NCI-H1092 treated with DMSO at 0.1 percent for 48 hours (cell line): ENCODE measurements at regions not wholly inside any gene's neighbourhood (a gene's known extent, or its start where the extent isn't known, plus 50 kb on each side); places are given as distances from the start of the nearest gene placed in this dataset.
"Not testable (repeated sequence)": the region's sequence is repeated elsewhere in the genome, so short reads cannot be mapped to it uniquely, and the experiment has no call there.

Experiments used
- DNase-seq: peaks from one replicate; lab custom pipeline; 2025; lab: John Stamatoyannopoulos, UW

- no peak for DNase-seq
Observed at GRCh38 chr2:120498576-120499394, 152.8 kb downstream of the INHBB start.

DNA sequence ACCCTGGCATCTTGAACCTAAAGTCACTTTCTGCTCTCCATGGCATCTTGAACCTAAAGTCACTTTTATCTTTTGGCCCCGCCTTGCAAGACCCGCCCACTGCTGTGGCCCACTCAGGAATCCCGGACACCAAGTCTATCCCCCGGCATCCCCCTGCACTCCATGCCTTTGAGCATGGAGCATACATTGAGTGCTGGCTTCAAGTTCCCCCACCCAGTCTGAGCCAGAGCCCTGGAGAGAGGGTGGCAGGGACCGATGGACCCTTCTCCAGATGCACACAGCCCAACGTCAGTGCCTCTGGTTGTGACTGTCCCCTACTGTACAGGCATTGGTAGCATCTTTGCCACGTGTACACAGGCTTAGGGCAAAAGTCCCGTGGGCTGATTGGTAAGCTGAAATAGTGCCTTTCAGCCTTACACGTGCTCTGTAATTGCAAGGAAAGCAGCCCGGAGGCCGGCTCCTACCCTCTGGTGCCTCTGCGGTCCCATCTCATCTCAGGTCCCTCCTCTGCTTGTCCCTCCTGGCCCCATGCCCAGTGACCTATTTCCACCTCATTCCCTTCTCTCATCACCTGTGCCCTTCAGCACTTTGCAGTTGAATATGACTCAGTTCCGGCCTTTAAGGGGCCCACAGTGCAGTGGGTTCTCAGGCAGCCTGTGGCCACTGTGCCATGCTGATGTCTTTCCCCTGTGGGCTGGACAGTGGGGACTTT is 154.0 kb downstream of the INHBB start:
- DNase-seq = no peak

- DNase-seq = no peak
Observed at GRCh38 chr2:120501591-120501990, 155.7 kb downstream of the INHBB start.

- DNase-seq = no peak
Observed at GRCh38 chr2:120502357-120502756, 156.4 kb downstream of the INHBB start.

DNA sequence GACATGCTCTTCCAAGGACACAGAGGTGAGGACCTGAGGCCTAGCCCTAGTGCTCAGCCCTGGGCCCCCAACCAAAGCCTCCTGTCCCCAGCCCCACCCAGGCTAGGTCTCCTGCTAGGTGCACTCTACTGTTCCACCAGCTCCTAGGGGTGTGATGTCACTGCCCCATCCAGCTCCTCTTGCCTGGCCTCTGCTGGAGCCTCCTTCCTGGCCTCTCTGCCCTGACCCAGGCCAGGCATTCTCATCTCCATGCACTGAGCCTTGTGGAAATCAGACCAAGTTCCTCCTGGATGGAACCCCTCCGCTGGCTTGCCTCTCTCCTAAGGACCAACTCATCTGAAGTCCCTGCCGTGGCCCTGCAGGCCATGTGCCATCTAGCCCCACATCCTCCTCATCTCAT is 156.8 kb downstream of the INHBB start:
- no peak for DNase-seq

DNA sequence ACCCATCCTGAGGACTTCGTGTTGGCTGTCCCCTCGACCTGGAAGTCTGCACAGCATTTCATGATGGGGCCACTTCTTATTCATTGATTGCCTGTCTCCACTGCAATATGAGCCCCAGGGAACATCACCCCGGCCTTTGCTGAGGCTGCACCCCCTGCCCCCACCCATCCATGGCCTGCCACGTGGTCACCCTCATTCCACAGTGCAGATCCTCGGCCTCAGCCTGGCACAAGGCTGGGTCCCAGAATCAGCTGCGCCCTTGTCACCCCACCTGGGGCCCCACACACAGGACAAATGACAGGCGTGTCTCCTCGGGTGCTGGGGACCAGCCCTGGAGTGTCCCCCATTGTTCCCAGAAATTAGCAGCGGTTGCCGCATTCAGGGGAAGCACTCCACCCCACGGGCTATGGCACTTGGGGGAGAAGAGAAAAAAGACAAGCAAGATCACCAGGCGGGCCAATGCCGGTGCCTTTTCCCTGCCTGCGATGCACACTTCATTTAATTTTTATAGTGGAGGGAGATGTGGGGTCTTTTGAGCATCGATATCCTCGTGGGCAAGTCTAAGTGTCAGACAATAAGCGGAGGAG is 157.4 kb downstream of the INHBB start:
- no peak for DNase-seq

DNA sequence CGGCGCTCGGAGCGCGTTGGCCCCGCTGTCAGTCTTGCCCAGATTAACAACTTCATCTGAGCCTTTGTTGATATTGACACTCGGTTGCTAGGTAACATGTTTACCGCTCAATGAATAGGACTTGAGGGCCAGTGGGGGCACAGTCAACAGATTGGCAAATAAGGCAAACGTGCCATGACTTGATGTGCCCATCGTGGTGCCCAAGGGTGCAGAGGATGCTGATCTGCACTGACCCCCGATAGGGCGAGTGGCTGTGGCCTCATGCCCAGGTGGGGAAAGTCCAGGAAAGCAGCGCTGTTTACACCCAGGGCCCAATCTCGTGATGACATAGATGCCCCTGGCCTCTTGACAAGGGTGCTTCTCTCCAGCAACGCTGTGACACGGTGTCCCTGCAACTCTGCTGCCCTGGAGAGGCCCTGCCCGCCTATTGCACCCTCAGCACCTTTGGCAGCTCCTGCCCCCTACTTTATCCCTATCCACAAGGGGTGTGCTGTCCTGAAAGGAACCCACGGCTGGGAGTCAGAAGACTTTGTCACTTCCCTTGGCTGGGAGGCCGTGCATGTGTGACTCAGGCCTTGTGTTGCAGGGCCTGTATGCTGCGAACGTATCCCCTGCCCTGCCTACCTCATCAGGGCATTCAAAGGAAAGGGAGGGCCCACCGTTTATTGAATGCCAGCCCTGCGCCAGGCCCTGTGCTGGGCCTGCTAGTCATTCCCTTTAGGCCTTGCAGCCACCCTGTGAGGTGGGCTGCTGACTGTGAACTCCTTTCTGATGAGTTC is 158.0 kb downstream of the INHBB start:
- no peak for DNase-seq

- DNase-seq = no peak
Observed at GRCh38 chr2:120504936-120505705, 159.2 kb downstream of the INHBB start.

DNA sequence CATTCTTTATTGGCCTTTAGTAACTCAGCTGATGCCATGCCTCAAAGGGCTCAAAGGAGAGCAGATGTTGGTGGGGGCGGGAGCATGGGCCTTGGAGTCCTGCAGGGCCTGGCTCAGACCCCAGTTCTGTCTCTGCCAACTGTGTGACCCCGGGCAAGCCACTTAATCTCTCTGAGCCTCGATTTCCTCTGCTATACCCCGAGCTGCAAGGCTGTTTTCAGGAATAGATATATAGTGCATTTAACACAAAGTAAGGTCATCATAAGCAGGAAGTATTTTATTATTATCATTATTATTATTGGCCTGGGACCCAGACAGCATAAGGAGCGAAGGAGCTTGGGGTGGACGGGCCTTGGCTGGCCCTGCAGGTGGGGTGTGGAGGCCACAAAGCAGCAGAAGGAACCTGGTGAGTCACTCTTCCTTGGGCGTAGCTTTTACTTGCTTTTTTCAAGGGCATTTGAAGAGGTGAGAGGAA is 162.7 kb downstream of the INHBB start:
- no peak for DNase-seq

GRCh38 chr2:120509213-120509815 is 163.4 kb downstream of the INHBB start:
- DNase-seq = no peak

GRCh38 chr2:120509991-120510735 is 164.2 kb downstream of the INHBB start:
- no peak for DNase-seq

- no peak for DNase-seq
Observed at GRCh38 chr2:120510751-120511395, 164.9 kb downstream of the INHBB start.

DNA sequence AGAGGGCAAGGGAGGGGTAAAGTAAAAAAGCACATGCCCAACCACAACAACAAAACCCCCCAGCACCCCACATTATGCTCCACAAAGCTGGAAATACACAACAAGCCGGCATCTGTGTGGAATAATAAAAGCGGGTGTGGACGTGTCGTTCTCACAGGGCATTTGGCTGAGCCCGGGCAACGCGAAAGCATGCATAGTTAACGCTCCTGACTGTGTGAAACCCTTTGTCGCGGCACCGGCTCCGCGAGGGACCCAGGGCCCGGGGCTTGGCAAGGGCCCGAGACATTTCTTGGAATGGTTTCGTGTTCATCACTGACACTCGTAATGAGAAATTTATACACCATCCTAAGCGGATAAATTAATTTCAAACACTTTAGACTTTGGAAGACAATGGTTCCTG is 165.6 kb downstream of the INHBB start:
- DNase-seq = no peak

DNA sequence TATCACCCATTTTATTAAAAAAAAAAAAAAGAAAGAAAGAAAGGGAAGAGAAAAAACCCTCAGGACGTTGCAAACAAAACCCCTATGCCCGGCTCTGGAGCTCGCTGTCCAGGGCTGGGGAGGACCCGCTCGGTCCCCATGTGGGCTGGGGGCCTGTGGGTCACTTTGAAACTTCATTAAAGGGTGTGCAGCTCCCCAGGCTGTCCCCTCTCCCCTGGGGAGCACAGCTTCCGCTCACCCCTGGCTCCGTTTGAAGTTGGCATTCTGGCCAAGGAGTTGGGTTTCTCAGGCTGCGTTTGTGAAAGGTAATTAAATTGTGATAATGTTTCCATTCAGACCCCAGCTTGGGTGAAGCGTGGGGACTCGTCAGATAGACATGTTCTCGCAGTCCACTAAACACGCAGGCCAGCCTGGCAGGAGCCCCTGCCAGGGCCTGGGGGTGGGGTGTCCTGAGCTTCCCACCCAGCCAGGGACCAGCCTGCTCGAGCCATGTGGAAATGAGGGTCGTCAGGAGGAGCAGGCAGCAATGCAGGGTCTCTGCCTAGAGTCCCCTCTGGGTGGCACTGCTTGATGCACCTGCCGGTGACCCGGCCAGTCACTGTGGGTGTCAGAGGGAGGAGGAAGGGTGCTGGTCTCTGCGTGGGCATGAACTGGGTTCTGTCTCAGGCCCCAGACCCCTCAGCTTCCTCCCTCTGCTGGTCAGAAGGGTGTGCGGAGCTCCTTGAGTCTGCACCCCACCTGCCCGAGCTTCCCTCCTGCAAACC is 166.2 kb downstream of the INHBB start:
- no peak for DNase-seq

DNA sequence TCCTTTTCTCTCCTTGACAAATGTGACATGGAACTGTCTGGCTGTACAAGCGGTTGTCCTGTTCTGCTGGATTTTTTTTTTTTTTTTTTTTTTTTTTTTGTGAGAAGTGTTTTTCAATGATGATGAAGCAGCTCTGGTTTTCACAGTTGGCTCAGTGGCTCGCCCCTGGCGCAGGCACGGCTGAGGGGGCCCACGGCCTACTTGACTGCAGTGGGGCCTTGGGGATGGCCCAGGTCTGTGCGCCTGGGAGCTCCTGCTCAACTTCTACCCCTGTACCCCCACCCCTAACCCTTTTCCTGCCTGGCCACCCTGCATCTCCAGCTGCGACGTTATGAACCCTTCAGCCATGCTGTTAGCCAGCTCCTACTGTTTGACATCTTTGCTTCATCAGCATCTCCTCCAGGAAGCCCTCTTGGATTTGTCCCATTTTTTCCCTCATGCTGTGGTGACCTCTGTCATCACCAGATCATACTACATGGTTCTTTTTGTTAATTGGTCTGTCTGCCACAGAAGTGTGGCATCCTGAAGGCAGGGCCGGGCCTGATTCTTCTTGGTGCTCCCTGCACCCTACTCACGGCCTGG is 167.9 kb downstream of the INHBB start:
- DNase-seq = no peak

- DNase-seq = no peak
Observed at GRCh38 chr2:120514521-120514920, 168.6 kb downstream of the INHBB start.

GRCh38 chr2:120515066-120515758 is 169.3 kb downstream of the INHBB start:
- not testable (repeated sequence) for DNase-seq
